Stimulated activated naive CD4-positive, alpha-beta T cell treated with Interleukin-2 at 50 U/mL for 16 hours (primary cell): ENCODE measurements at regions not wholly inside any gene's neighbourhood (a gene's known extent, or its start where the extent isn't known, plus 50 kb on each side); places are given as distances from the start of the nearest gene placed in this dataset.
"Not testable (repeated sequence)": the region's sequence is repeated elsewhere in the genome, so short reads cannot be mapped to it uniquely, and the experiment has no call there.

Source experiments
- DNase-seq: peaks from one replicate; lab custom pipeline; 2025; lab: John Stamatoyannopoulos, UW

- no peak for DNase-seq
Measured at GRCh38 chr6:169144356-169144755, 109.3 kb downstream of the THBS2 start.

- DNase-seq = no peak
Measured at GRCh38 chr6:169142538-169142844, 111.2 kb downstream of the THBS2 start.

- no peak for DNase-seq
Measured at GRCh38 chr6:169141671-169142537, 111.7 kb downstream of the THBS2 start.

- DNase-seq = no peak
Measured at GRCh38 chr6:169140986-169141495, 112.6 kb downstream of the THBS2 start.

- no peak for DNase-seq
Measured at GRCh38 chr6:169139179-169139971, 114.3 kb downstream of the THBS2 start.

- DNase-seq = no peak
Measured at GRCh38 chr6:169132352-169132940, 121.2 kb downstream of the THBS2 start.

- DNase-seq = no peak
Measured at GRCh38 chr6:169131390-169131789, 122.3 kb downstream of the THBS2 start.

- DNase-seq = no peak
Measured at GRCh38 chr6:169130113-169130512, 123.5 kb downstream of the THBS2 start.

- no peak for DNase-seq
Measured at GRCh38 chr6:169121013-169121412, 132.6 kb downstream of the THBS2 start.

GRCh38 chr6:169119669-169120068 is 134.0 kb downstream of the THBS2 start:
- DNase-seq = no peak

- DNase-seq = no peak
Measured at GRCh38 chr6:169118346-169118830, 135.3 kb downstream of the THBS2 start.

- no peak for DNase-seq
Measured at GRCh38 chr6:169117663-169118062, 136.0 kb downstream of the THBS2 start.

GRCh38 chr6:169115632-169116031 is 138.0 kb downstream of the THBS2 start:
- DNase-seq = no peak

GRCh38 chr6:169114632-169115031 is 139.0 kb downstream of the THBS2 start:
- not testable (repeated sequence) for DNase-seq

GRCh38 chr6:169112483-169113320 is 140.9 kb downstream of the THBS2 start:
- no peak for DNase-seq

GRCh38 chr6:169111203-169111602 is 142.4 kb downstream of the THBS2 start:
- no peak for DNase-seq

- no peak for DNase-seq
Measured at GRCh38 chr6:169109411-169110220, 144.0 kb downstream of the THBS2 start.

- DNase-seq = no peak
Measured at GRCh38 chr6:169108753-169109152, 144.9 kb downstream of the THBS2 start.

GRCh38 chr6:169106176-169106575 is 147.5 kb downstream of the THBS2 start:
- DNase-seq = no peak

- DNase-seq = no peak
Measured at GRCh38 chr6:169101981-169102380, 151.7 kb downstream of the THBS2 start.
